ENCODE measurements at regions not wholly inside any gene's neighbourhood (a gene's known extent, or its start where the extent isn't known, plus 50 kb on each side); places are given as distances from the start of the nearest gene placed in this dataset.

DNA sequence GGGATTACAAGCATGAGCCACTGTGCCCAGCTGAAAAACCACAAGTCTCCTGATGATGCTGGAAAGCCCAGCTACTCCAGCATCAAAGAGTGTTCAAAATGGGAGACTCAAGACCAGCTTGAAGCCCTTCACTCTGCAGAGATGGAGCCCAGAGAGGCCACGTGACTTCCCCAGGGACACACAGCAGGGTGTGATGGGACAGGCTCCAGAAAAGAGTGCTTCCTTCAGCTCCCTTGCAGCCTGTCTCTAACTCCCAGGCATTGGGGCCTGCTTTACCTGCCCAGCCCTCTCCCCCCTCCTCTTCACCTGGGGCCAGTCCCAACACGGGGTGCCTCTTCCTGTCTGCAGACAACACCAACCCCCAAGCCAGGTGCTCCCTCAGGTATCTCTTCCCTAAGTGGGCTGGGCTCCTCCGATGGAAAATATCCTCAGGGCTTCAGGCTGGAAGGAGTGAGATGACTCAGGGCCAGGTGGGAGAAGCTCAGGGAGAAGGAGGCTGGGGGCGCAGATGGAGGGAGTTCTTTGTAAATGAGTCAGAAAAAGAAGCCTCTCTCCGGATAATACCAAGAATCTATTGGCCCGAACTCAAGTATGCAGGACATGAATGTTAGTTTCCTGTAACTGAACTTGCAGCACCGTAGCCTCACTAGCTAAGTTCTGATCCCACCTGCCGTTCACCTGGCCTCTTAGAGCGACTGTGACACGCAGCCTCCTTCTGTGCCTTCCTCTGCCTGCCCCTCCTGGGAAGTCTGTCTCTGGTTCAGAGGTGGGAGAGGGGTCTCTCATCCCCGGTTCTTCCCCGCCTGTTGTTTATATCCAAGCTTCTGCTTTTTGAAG lies 326.6 kb downstream of the MN1 start:
- Histone ChIP-seq H3K9ac (ENCODE audit: low read length in 2 of 2) (no peak overlapping the region), H3K4me1 (ENCODE audit: control insufficient read depth, insufficient read depth, low read length) (no peaks in the 10 kb centered on the region), H3K27ac (ENCODE audit: low read length) (no peak overlapping the region), H3K27me3 (ENCODE audit: control insufficient read depth in 1 of 2, insufficient read depth in 2 of 2, low read length in 2 of 2) (peaks cover 0 to 3% of the 10 kb centered on the region in 2 donors), H3K36me3 (ENCODE audit: control insufficient read depth in 2 of 2, insufficient read depth in 2 of 2, low read length in 2 of 2) (no peaks in the 10 kb centered on the region), H3K9me3 (ENCODE audit: control insufficient read depth in 2 of 2, low read length in 2 of 2) (no peaks in the 10 kb centered on the region), H3K4me3 (ENCODE audit: low read length in 2 of 2) (no peak overlapping the region)

- H3K4me3 ChIP-seq (ENCODE audit: low read length in 2 of 2) = no peak overlapping the region
- peaks cover 0 to 3% of the 10 kb centered on the region in 2 donors for H3K27me3 ChIP-seq (ENCODE audit: control insufficient read depth in 1 of 2, insufficient read depth in 2 of 2, low read length in 2 of 2)
- no peaks in the 10 kb centered on the region for H3K9me3 ChIP-seq (ENCODE audit: control insufficient read depth in 2 of 2, low read length in 2 of 2)
- peaks cover 4% of the 10 kb centered on the region for H3K4me1 ChIP-seq (ENCODE audit: control insufficient read depth, insufficient read depth, low read length)
- no peak overlapping the region for H3K9ac ChIP-seq (ENCODE audit: low read length in 2 of 2)
- no peak overlapping the region for H3K27ac ChIP-seq (ENCODE audit: low read length)
- no peaks in the 10 kb centered on the region for H3K36me3 ChIP-seq (ENCODE audit: control insufficient read depth in 2 of 2, insufficient read depth in 2 of 2, low read length in 2 of 2)
These were observed 326.0 kb downstream of the MN1 start for GRCh38 chr22:27475548-27475897.

- H3K9me3 ChIP-seq (ENCODE audit: control insufficient read depth in 2 of 2, low read length in 2 of 2) = no peaks in the 10 kb centered on the region
- H3K4me3 ChIP-seq (ENCODE audit: low read length in 2 of 2) = no peak overlapping the region
- H3K9ac ChIP-seq (ENCODE audit: low read length in 2 of 2) = no peak overlapping the region
- H3K36me3 ChIP-seq (ENCODE audit: control insufficient read depth in 2 of 2, insufficient read depth in 2 of 2, low read length in 2 of 2) = no peaks in the 10 kb centered on the region
- peaks cover 4% of the 10 kb centered on the region for H3K4me1 ChIP-seq (ENCODE audit: control insufficient read depth, insufficient read depth, low read length)
- no peak overlapping the region for H3K27ac ChIP-seq (ENCODE audit: low read length)
- H3K27me3 ChIP-seq (ENCODE audit: control insufficient read depth in 1 of 2, insufficient read depth in 2 of 2, low read length in 2 of 2) = peaks cover 0 to 3% of the 10 kb centered on the region in 2 donors
These were observed 325.2 kb downstream of the MN1 start for GRCh38 chr22:27476318-27476717.

- H3K27me3 ChIP-seq (ENCODE audit: control insufficient read depth in 1 of 2, insufficient read depth in 2 of 2, low read length in 2 of 2) = peaks cover 0 to 3% of the 10 kb centered on the region in 2 donors
- H3K27ac ChIP-seq (ENCODE audit: low read length) = no peak overlapping the region
- H3K9me3 ChIP-seq (ENCODE audit: control insufficient read depth in 2 of 2, low read length in 2 of 2) = no peaks in the 10 kb centered on the region
- H3K4me1 ChIP-seq (ENCODE audit: control insufficient read depth, insufficient read depth, low read length) = peaks cover 4% of the 10 kb centered on the region
- no peak overlapping the region for H3K9ac ChIP-seq (ENCODE audit: low read length in 2 of 2)
- H3K36me3 ChIP-seq (ENCODE audit: control insufficient read depth in 2 of 2, insufficient read depth in 2 of 2, low read length in 2 of 2) = no peaks in the 10 kb centered on the region
- H3K4me3 ChIP-seq (ENCODE audit: low read length in 2 of 2) = no peak overlapping the region
These were observed 324.8 kb downstream of the MN1 start for GRCh38 chr22:27476729-27477128.

- Histone ChIP-seq H3K4me3 (ENCODE audit: low read length in 2 of 2) (no peak overlapping the region), H3K27me3 (ENCODE audit: control insufficient read depth in 1 of 2, insufficient read depth in 2 of 2, low read length in 2 of 2) (peaks cover 0 to 3% of the 10 kb centered on the region in 2 donors), H3K27ac (ENCODE audit: low read length) (no peak overlapping the region), H3K4me1 (ENCODE audit: control insufficient read depth, insufficient read depth, low read length) (peaks cover 4% of the 10 kb centered on the region), H3K9me3 (ENCODE audit: control insufficient read depth in 2 of 2, low read length in 2 of 2) (no peaks in the 10 kb centered on the region), H3K36me3 (ENCODE audit: control insufficient read depth in 2 of 2, insufficient read depth in 2 of 2, low read length in 2 of 2) (no peaks in the 10 kb centered on the region), H3K9ac (ENCODE audit: low read length in 2 of 2) (no peak overlapping the region)
These were observed 324.4 kb downstream of the MN1 start for GRCh38 chr22:27477171-27477570.

GRCh38 chr22:27480487-27480886 lies 321.1 kb downstream of the MN1 start:
- Histone ChIP-seq H3K9ac (ENCODE audit: low read length in 2 of 2) (no peak overlapping the region), H3K27me3 (ENCODE audit: control insufficient read depth in 1 of 2, insufficient read depth in 2 of 2, low read length in 2 of 2) (peaks cover 0 to 3% of the 10 kb centered on the region in 2 donors), H3K27ac (ENCODE audit: low read length) (no peak overlapping the region), H3K36me3 (ENCODE audit: control insufficient read depth in 2 of 2, insufficient read depth in 2 of 2, low read length in 2 of 2) (no peaks in the 10 kb centered on the region), H3K4me3 (ENCODE audit: low read length in 2 of 2) (no peak overlapping the region), H3K9me3 (ENCODE audit: control insufficient read depth in 2 of 2, low read length in 2 of 2) (no peaks in the 10 kb centered on the region), H3K4me1 (ENCODE audit: control insufficient read depth, insufficient read depth, low read length) (peaks cover 4% of the 10 kb centered on the region)

GRCh38 chr22:27482402-27482801 lies 319.2 kb downstream of the MN1 start:
- Histone ChIP-seq H3K27ac (ENCODE audit: low read length) (no peak overlapping the region), H3K4me1 (ENCODE audit: control insufficient read depth, insufficient read depth, low read length) (peaks cover 4% of the 10 kb centered on the region)

DNA sequence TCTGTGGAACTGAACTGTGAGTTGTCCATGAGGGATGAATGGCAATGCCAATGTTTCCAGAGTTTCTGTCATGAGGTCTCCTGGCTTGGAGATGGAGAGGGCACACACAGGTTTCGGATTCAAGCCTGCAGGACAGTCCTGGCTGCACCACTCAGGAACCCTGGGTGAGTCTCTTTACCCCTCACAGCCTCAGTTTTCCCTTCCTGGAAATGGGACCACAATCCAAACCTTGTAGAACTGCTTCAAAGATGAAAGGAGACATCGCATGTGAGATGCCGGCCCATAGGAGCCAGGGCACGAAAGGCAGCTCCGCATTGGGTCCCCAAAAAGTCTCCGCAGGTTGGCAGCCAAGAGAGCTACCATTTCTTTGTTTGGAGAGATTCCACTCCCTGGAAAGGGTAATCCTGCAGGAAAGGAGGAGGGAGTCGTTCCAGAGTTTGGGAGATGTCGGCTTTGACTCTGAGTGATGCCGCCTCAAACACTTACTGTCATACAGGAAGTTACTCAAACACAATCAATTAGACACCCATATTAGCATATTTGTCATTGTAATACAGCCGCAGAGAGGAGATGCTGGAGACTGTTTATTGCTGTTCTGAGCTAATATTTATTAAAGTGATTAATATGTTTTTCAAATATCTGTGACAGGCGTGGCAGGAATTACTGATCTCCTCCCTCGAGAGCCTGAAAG lies 318.3 kb downstream of the MN1 start:
- H3K27ac ChIP-seq (ENCODE audit: low read length) = no peak overlapping the region
- H3K4me1 ChIP-seq (ENCODE audit: control insufficient read depth, insufficient read depth, low read length) = peaks cover 7% of the 10 kb centered on the region
- no peaks in the 10 kb centered on the region for H3K36me3 ChIP-seq (ENCODE audit: control insufficient read depth in 2 of 2, insufficient read depth in 2 of 2, low read length in 2 of 2)
- no peaks in the 10 kb centered on the region for H3K9me3 ChIP-seq (ENCODE audit: control insufficient read depth in 2 of 2, low read length in 2 of 2)
- no peak overlapping the region for H3K4me3 ChIP-seq (ENCODE audit: low read length in 2 of 2)
- no peak overlapping the region for H3K9ac ChIP-seq (ENCODE audit: low read length in 2 of 2)
- H3K27me3 ChIP-seq (ENCODE audit: control insufficient read depth in 1 of 2, insufficient read depth in 2 of 2, low read length in 2 of 2) = no peaks in the 10 kb centered on the region

More at GRCh38 chr22:27482402-27482801, 319.2 kb downstream of the MN1 start:
- H3K27me3 ChIP-seq (ENCODE audit: control insufficient read depth in 1 of 2, insufficient read depth in 2 of 2, low read length in 2 of 2) = no peaks in the 10 kb centered on the region
- H3K4me3 ChIP-seq (ENCODE audit: low read length in 2 of 2) = no peak overlapping the region
- H3K36me3 ChIP-seq (ENCODE audit: control insufficient read depth in 2 of 2, insufficient read depth in 2 of 2, low read length in 2 of 2) = no peaks in the 10 kb centered on the region
- no peaks in the 10 kb centered on the region for H3K9me3 ChIP-seq (ENCODE audit: control insufficient read depth in 2 of 2, low read length in 2 of 2)
- H3K9ac ChIP-seq (ENCODE audit: low read length in 2 of 2) = no peak overlapping the region

- no peaks in the 10 kb centered on the region for H3K36me3 ChIP-seq (ENCODE audit: control insufficient read depth in 2 of 2, insufficient read depth in 2 of 2, low read length in 2 of 2)
- peaks cover 3% of the 10 kb centered on the region for H3K4me1 ChIP-seq (ENCODE audit: control insufficient read depth, insufficient read depth, low read length)
- H3K9me3 ChIP-seq (ENCODE audit: control insufficient read depth in 2 of 2, low read length in 2 of 2) = no peaks in the 10 kb centered on the region
- no peak overlapping the region for H3K4me3 ChIP-seq (ENCODE audit: low read length in 2 of 2)
- no peak overlapping the region for H3K9ac ChIP-seq (ENCODE audit: low read length in 2 of 2)
- no peak overlapping the region for H3K27ac ChIP-seq (ENCODE audit: low read length)
- H3K27me3 ChIP-seq (ENCODE audit: control insufficient read depth in 1 of 2, insufficient read depth in 2 of 2, low read length in 2 of 2) = peaks cover 0 to under 1% of the 10 kb centered on the region in 2 donors
These were observed 315.7 kb downstream of the MN1 start for GRCh38 chr22:27485842-27486241.

DNA sequence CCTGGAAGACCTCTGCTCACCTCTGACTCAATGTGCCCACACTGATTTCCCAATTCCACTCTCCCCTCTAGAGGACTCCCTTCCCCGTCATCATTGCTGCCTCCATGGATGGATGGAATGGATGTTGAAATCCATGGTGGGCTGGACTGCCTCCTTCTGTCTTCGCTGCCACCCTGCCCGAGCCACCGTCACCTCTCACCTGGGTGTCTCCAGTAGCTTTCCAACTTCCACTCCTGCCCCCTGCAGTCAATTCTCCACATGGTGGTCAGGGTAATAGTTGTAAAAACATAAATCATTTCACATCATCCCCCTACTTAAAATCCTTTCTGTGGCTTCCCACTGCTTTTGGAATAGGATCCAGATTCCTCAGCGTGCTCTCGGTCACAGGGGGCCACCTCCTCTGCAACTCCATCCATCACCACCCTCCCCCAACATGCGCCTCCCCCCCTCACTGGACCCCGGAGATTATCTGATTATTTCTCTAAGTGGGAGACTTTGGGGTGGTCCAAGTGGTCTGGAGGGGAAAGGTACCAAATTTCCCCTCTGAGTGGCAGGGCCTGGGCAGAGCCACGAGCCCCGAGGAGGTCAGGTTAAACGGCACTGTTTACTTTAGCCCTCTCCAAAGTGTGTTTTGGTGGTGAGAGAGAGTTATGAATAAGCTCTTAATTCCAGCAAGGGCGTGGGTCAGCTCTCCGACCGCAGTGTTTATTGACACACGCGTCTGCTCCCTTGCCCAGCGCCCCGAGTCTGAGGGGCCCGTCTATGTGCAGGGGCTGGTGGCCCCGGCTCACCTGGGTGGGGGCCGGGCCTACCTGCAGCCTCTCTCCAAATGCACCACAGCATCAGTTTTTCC lies 313.7 kb downstream of the MN1 start:
- Histone ChIP-seq H3K36me3 (ENCODE audit: control insufficient read depth in 2 of 2, insufficient read depth in 2 of 2, low read length in 2 of 2) (no peaks in the 10 kb centered on the region), H3K27me3 (ENCODE audit: control insufficient read depth in 1 of 2, insufficient read depth in 2 of 2, low read length in 2 of 2) (peaks cover 0 to 2% of the 10 kb centered on the region in 2 donors), H3K4me1 (ENCODE audit: control insufficient read depth, insufficient read depth, low read length) (peaks cover 3% of the 10 kb centered on the region), H3K4me3 (ENCODE audit: low read length in 2 of 2) (no peak overlapping the region), H3K9me3 (ENCODE audit: control insufficient read depth in 2 of 2, low read length in 2 of 2) (no peaks in the 10 kb centered on the region), H3K9ac (ENCODE audit: low read length in 2 of 2) (no peak overlapping the region), H3K27ac (ENCODE audit: low read length) (no peak overlapping the region)

Data from stomach smooth muscle (tissue), 2 donors.